Inflammatory macrophage treated with lipopolysaccharide for 1 hour (primary cell): ENCODE measurements at regions not wholly inside any gene's neighbourhood (a gene's known extent, or its start where the extent isn't known, plus 50 kb on each side); places are given as distances from the start of the nearest gene placed in this dataset.

Experiments used
- DNase-seq, 2 donors: peaks; one replicate each; pipeline ENCODE4 v3.0.0-alpha.2; 2020 to 2022

- DNase-seq: no peak
These were observed 309.3 kb downstream of the RNF144A start for GRCh38 chr2:7226501-7226900.

DNA sequence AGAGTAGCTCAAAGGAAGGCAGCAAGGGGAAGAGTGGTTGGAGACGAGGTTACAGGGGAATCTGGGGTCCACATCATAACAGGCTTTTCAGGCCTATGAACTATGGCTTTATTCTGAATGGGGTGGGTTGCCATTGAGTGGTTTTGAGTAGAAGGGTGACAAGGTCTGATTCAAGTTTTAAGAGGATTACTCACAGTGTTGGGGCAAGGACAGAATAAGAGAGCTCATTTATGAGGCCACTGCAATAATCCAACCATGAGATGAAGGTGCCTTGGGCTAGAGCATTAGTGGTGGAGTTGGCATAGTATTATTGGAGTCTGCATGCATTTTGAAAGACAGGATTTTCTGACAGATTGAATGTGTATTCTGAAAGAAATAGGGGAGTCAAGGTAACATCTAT, 315.9 kb downstream of the RNF144A start:
- DNase-seq: no peak

DNA sequence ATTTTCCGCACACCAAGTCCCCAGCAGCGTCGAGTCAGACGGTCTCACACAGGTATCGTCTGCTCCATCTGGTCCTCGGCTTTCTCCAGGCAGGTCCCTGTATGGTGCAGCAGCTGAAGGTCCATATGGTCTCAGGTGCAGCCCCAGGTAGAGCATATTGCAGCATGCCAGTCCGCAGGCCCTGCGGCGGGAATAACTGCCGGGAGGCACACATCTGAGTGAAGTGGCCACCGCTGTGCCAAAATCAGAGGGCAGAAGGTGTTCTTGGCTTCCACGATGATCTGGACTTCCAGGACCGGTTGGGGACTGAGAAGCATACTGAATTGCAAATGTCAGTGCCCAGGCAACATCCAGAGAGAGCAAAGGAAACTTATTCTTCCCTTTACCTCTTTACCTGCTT, 320.3 kb downstream of the RNF144A start:
- DNase-seq: no peak

- DNase-seq: no peak
These were observed 321.9 kb downstream of the RNF144A start for GRCh38 chr2:7239078-7239477.

DNA sequence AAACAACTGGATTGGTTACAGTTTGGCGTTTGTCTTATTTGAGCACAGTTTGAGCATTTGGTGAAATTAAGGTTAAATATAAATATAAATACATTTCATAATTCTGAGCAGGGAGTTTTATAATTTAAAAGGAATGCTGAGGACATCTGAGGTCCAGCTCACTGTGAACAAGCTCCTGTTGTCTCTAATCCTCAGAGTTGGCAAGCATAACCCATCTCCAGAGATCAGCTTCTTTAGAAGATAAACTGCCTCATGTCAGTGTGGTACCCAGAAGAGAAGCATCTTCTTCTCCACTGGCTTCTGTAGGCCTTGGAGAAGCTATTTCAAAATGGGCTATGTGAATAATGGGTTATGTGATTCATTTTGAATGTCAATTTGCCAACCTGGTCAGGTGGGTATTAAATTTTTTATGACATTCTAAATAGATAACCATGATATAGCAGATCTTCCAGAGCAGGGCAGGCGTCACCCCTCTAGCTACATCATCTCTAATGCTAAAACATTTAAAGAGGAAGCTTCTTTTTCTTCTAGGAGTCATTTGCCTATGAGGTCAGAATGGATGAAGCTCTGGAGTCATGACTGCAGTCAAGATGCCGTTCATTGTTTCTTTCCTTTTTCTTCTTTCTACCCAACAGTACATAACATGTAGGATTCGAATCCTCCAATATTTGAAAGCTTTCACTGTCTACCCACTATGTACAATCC, 324.0 kb downstream of the RNF144A start:
- DNase-seq: peak; percentile 63 to 78

- DNase-seq: peak; percentile 77 to 89
These were observed 325.1 kb downstream of the RNF144A start for GRCh38 chr2:7242189-7242867.

DNA sequence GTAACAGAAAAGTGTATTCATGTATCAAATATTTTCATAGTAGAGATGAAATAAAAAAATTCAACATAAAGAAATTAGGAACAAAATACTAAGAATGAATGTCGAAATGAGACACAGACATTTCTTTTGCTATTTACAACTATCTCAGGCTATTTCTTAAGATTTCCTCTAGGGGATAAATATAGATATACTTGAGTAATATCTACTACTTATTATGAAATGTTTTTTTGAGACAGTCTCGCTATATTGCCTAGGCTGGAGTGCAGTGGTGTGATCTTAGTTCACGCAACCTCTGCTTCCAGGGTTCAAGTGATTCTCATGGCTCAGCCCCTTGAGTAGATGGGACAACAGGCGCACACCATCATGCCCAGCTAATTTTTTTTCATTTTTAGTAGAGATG, 326.1 kb downstream of the RNF144A start:
- peak; percentile 54 to 80 for DNase-seq

GRCh38 chr2:7256377-7256776, 339.2 kb downstream of the RNF144A start:
- DNase-seq: no peak

DNA sequence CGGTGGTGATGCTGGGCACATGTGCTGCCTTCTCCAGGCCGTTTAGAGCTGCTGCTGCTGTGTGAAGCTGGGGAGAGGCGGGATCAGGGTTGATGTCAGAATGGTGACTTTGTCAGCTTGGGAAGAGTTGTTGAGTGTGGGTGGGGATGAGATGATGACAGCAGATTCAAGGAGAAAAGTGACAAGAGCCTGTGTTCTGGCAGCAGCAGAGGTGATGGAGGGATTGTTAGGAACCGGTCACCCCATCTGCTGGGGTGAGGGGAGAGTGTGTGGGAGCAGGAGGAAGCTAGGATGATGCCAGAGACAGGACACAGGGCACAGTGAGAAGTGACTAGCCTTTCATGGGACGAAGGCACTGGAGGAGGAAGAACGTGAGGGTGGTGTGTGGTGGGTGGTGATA, 345.5 kb downstream of the RNF144A start:
- DNase-seq: peak; percentile 37 to 65

DNA sequence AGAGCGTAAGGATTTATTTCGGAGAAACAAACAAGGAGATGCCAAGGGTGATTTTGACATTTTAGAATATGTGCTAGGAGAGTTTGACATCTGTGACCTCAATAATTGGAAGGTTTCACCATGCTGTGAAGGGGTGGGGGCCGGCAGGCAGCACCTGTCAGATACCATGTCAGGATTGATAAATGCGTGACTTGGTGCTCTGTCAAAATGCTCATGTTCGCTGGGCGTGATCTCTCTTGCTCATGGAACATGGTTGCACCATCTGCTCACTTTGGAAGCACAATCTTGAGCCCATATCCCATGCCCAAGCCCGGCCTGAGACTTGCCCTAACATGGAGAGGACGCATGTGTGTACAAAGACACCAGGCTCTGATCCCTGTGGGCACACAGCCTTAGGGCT, 347.6 kb downstream of the RNF144A start:
- no peak for DNase-seq

GRCh38 chr2:7265286-7265685, 348.1 kb downstream of the RNF144A start:
- DNase-seq: no peak

- peak; percentile 51 to 68 for DNase-seq
These were observed 352.0 kb downstream of the RNF144A start for GRCh38 chr2:7269106-7269643.

DNA sequence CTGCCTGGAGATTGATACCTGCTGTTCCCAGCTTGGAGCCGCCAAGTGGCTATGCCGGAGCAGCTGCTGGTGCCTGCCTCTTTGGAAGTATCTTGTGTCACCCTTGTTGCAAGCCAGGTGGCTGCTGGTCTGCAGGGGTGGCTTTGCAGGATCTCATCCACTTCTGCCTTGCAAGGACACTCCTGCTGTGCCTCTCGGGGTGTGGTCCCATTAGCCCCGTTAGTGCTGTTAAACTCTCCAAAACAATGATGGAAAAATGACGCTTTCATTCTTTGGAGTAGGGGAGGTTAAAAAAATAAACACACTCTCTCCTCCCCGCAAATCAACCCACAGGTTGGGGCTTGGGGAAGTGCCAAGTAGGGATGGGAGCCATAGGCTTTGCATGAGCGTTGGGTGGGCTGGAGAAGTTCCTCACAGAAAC, 352.8 kb downstream of the RNF144A start:
- peak; percentile 18 to 35 for DNase-seq

GRCh38 chr2:7272210-7272609, 355.0 kb downstream of the RNF144A start:
- DNase-seq: peak; percentile 36 to 57

GRCh38 chr2:7278984-7279383, 361.8 kb downstream of the RNF144A start:
- DNase-seq: no peak

DNA sequence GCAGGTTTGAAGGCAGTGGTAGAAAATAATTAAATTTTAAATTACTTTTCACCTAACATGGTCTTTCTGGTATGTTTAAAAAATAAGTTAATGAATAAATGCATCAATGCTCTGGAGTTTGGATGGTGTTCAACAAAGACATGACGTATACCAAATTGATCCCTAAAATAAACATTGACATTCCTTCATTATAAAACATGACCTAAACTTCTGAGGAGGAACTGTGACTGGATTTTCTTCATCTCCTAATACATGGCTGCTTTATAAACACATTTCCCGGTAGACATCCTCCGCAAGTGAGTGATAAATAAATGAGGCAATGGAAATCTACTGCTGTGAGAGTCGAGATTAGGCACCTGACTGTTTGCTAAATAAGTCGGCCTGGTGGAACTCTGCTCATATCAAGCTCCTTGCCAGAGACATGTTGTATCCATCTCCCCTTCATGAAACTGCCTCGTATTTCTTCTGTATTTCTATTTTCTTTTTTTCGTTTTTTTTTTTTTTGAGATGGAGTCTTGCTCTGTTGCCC, 362.3 kb downstream of the RNF144A start:
- DNase-seq: no peak

GRCh38 chr2:7280790-7281189, 363.6 kb downstream of the RNF144A start:
- DNase-seq: no peak

DNA sequence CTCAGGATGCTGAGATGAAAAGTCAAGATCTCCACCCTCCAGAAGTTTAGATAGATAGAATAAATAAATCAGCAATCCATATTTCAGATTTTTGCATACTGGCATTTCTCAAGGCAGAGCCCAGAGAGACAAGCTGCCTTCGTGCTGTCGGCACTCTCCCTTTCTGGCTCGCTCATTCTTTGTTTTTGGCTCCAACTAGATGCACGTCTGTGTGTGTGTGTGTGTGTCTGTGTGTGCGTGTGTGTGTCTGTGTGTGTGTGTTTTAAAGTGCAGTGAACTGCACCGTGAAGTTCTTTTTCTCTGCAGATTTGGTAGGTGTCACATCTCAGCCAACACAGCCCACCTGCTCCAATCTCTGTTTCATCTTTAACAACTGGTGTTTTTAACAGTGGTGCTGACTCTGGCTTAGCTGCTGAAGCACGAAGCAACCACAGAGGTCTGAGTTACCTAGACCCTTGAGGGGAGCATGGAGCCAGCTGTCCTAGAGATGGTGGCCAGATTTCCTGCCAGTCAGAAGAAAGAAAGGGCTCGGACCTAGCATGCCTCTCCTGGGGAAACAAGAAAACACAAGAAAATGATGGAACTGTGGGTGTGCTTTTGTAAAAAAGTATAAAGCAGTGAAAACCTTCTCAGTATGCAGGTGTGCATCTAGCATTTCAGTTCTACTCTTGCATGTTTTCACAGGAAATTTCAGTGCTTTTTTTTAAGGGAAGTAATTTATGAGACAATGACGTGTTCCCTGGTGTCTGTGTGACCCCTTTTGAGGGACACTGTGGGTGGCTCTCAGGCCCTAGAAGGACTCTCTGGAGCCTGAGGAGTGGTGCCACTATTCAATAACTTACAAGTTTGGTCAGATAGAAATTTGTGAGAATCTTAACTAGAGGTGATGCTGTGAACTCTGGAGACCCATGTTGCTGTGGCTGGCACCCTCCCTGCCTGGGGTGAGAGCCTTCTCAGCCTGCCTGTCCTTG, 364.3 kb downstream of the RNF144A start:
- peak in 1 of 2 donors; percentile 6 for DNase-seq

- DNase-seq: no peak
These were observed 368.9 kb downstream of the RNF144A start for GRCh38 chr2:7286120-7286519.

DNA sequence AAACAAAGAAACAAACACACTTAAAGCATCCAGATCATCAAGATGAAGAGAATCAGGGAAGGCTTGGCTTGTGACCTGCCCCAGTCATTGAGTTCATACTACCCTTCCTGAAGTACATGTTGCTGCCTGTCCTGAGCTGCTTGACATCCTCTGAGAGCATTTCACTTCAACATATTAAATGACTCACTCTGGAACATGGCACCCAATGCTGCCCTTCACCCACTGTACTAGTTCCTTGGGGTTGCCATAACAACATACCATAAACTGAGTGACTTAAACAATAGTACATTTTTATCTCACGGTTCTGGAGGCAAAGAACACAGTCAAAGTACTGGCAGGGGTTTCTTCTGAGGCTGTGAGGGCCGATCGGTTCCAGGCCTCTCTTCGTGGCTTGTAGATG, 371.3 kb downstream of the RNF144A start:
- DNase-seq: no peak

DNA sequence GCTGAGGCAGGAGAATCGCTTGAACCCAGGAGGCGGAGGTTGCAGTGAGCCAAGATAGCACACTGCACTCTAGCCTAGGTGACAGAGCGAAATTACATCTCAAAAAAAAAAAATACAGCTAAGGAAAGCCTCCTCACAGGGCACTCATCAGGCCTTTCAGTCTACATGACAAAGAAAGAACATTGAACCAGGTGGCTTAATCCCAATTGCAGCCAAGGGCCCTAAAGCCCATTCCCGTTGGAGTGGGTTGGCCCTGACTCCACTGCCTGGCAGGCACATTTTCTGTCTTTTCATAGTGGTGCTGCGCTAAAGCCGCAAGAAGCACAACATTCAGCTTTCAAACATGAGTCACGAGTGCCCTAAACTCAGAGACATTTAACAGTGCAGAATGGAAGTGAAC, 372.5 kb downstream of the RNF144A start:
- no peak for DNase-seq

DNA sequence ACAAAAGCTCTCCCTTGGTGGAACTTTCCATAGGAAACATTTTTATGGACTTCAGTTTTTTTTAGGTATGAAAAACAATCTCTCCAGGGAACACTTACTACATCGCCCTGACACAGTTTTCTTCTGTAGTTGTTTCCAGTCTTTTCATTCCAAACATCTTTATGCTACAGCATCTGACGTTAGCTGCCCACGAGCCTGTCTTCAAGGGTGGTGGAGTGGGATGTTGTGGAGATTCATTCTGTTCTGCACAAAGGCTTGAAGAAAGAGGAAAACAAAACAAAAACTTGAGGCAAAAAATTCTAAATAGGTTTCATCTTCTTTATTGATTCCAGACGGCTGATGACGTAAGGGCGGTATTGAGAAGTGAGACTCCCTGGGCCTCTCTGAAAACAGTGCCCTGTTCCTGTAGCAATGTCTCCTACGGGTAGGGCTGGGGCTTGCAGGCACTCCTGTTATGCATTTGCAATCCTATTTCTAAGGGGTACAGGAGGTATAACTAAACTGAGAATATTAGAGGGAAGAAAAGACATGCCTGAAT, 375.0 kb downstream of the RNF144A start:
- DNase-seq: no peak

- no peak for DNase-seq
These were observed 392.4 kb downstream of the RNF144A start for GRCh38 chr2:7309582-7309981.
